HepG2 (cell line): ENCODE measurements at regions not wholly inside any gene's neighbourhood (a gene's known extent, or its start where the extent isn't known, plus 50 kb on each side); places are given as distances from the start of the nearest gene placed in this dataset.

Experiments used
- ATAC-seq: fragments of 200-7000 bp; cut with Tn5 transposase; 3 replicates; pipeline ENCODE4 v1.9.1; 2020; ENCODE audit warnings: mild to moderate bottlenecking, moderate library complexity
- BruUV-seq: library from RNA; stranded (reverse); fragments of 400-500 nt; replicated peaks from 2 replicates; lab custom pipeline; 2021; lab: Mats Ljungman, UMichigan
- CTCF ChIA-PET: fragments of 300-600 bp; formaldehyde crosslinking; extraction: SDS; loops from one replicate; lab custom pipeline; 2021; ENCODE audit warnings: low total read pairs, inconsistent platforms, low intra/inter-chr PET ratio; lab: Yijun Ruan, JAX
- POLR2A ChIA-PET: fragments of 350-600 bp; sonication (Branson Sonifier 250); formaldehyde crosslinking; loops from one replicate; lab custom pipeline; 2020; ENCODE audit warnings: antibody characterized with exemption, inconsistent platforms; lab: Yijun Ruan, JAX
- DNase-seq: peaks from one replicate; pipeline ENCODE4 v3.0.0-alpha.2; 2015; ENCODE audit warnings: low spot score
- FAIRE-seq: peaks from 3 replicates; lab custom pipeline; 2011; peaks lifted over from hg19 to GRCh38; lab: Jason Lieb, UNC
- H2AFZ ChIP-seq: one replicate; pipeline ENCODE4 v1.6.1; 2011; ENCODE audit warnings: low read length, inconsistent platforms
- H3K27ac ChIP-seq: fragments of 300-600 bp; 3 replicates; pipeline ENCODE4 v1.8.0; 2011; ENCODE audit warnings: mixed run types, mild to moderate bottlenecking, mixed read lengths, low read length, inconsistent platforms; ENCODE audit not compliant: insufficient read depth; ENCODE audit errors: extremely low read length
- H3K27me3 ChIP-seq, 2 experiments: fragments of 200-600 bp in 1 of 2; 2 replicates in 1 of 2; 3 replicates in 1 of 2; pipeline versions ENCODE4 v1.6.0 to v1.8.0; 2011; ENCODE audit warnings: low read length in 2 of 2, mild to moderate bottlenecking in 2 of 2, moderate library complexity in 2 of 2, inconsistent platforms in 1 of 2; ENCODE audit not compliant: insufficient read depth in 2 of 2, control insufficient read depth in 1 of 2
- H3K36me3 ChIP-seq, 2 experiments: fragments of 200-600 bp in 1 of 2; replicated peaks in 1 of 2; 2 replicates in 1 of 2; 3 replicates in 1 of 2; pipeline versions ENCODE4 v1.5.1 to v1.8.0; 2011; ENCODE audit warnings: low read length in 2 of 2, inconsistent platforms in 1 of 2; ENCODE audit not compliant: insufficient read depth in 2 of 2, control insufficient read depth in 1 of 2
- H3K4me1 ChIP-seq: 2 replicates; pipeline ENCODE4 v1.5.1; 2012; ENCODE audit warnings: low read length, inconsistent platforms; ENCODE audit not compliant: insufficient read depth
- H3K4me2 ChIP-seq: 2 replicates; pipeline ENCODE4 v1.6.0; 2011; ENCODE audit warnings: low read depth, low read length, inconsistent platforms
- H3K4me3 ChIP-seq, 3 experiments: fragments of 200-600 bp in 1 of 3; sonication (generic), shearing (Covaris generic) in 1 of 3; replicated peaks in 1 of 3; 2 replicates each; pipeline ENCODE4 v1.5.1; 2011 to 2016; ENCODE audit warnings: low read length in 3 of 3, inconsistent platforms in 2 of 3, low read depth in 2 of 3, mild to moderate bottlenecking in 2 of 3, control low read depth in 1 of 3, mixed read lengths in 1 of 3; ENCODE audit not compliant: insufficient read depth in 1 of 3
- H3K79me2 ChIP-seq: one replicate; pipeline ENCODE4 v1.6.1; 2011; ENCODE audit warnings: low read length, inconsistent platforms; ENCODE audit not compliant: insufficient read depth
- H3K9ac ChIP-seq: 2 replicates; pipeline ENCODE4 v1.6.0; 2011; ENCODE audit warnings: mild to moderate bottlenecking, low read depth, low read length, inconsistent platforms; ENCODE audit not compliant: insufficient read depth
- H3K9me3 ChIP-seq: 2 replicates; pipeline ENCODE4 v1.5.1; 2012; ENCODE audit warnings: mild to moderate bottlenecking, low read length
- H4K20me1 ChIP-seq: 2 replicates; pipeline ENCODE4 v1.6.0; 2011; ENCODE audit warnings: inconsistent platforms, mild to moderate bottlenecking, low read length, moderate library complexity; ENCODE audit not compliant: insufficient read depth
- CBFB ChIP-seq: sonication (generic); formaldehyde crosslinking; IDR thresholded peaks from 2 replicates; pipeline ENCODE4 v1.4.0; 2020; ENCODE audit warnings: missing genetic modification reagents
- KDM2A ChIP-seq: sonication (generic); formaldehyde crosslinking; IDR thresholded peaks from 2 replicates; pipeline ENCODE4 v1.4.0; 2020; ENCODE audit warnings: low read depth, missing genetic modification reagents, borderline replicate concordance
- TEAD2 ChIP-seq: sonication (generic); formaldehyde crosslinking; IDR thresholded peaks from 2 replicates; pipeline ENCODE4 v1.9.0; 2021; ENCODE audit warnings: missing genetic modification reagents
- ZFYVE20 ChIP-seq: sonication (generic); formaldehyde crosslinking; IDR thresholded peaks from 2 replicates; pipeline ENCODE4 v1.8.0; 2023; ENCODE audit warnings: low read depth, mild to moderate bottlenecking, moderate library complexity, missing genetic modification reagents, borderline replicate concordance
- ZNF180 ChIP-seq: sonication (generic); formaldehyde crosslinking; IDR thresholded peaks from 2 replicates; pipeline ENCODE4 v1.4.0; 2020; ENCODE audit warnings: low read depth, missing genetic modification reagents, borderline replicate concordance
- ZNF337 ChIP-seq: sonication (generic); formaldehyde crosslinking; IDR thresholded peaks from 2 replicates; pipeline ENCODE4 v1.5.1; 2020; ENCODE audit warnings: missing genetic modification reagents, low read depth, mild to moderate bottlenecking, borderline replicate concordance
- WGBS: methylation state at CpG from one replicate; pipeline ENCODE4 v1.1.6; 2017; ENCODE audit warnings: low lambda C conversion rate; 5-methylcytosine and 5-hydroxymethylcytosine counted together
- in situ Hi-C: cut with HindIII; loops from 2 replicates; pipeline ENCODE4 v1.10.0; 2017; ENCODE audit warnings: low pct_unique_long_range_greater_than_20kb; ENCODE audit not compliant: extremely low pct_ligation_motif_present
- intact Hi-C: fragments of 100-400 bp; cut with micrococcal nuclease; formaldehyde crosslinking; loops from one replicate; pipeline ENCODE4 v1.10.0; 2022; ENCODE audit not compliant: unreplicated experiment
- TF ChIP-seq, protein P1 (sequence below): IDR thresholded peaks from 2 replicates; pipeline ENCODE4 v1.6.1; 2016; ENCODE audit warnings: control low read depth
- TF ChIP-seq, protein P2 (sequence below): sonication (generic); formaldehyde crosslinking; IDR thresholded peaks from 2 replicates; pipeline ENCODE4 v1.5.0; 2020; ENCODE audit warnings: missing genetic modification reagents, mild to moderate bottlenecking, borderline replicate concordance
- TF ChIP-seq, protein P3 (sequence below): sonication (generic); formaldehyde crosslinking; IDR thresholded peaks from 2 replicates; pipeline ENCODE4 v1.4.0; 2020; ENCODE audit warnings: missing genetic modification reagents
- TF ChIP-seq, protein P4 (sequence below): sonication (generic); formaldehyde crosslinking; IDR thresholded peaks from 2 replicates; pipeline ENCODE4 v1.5.0; 2020; ENCODE audit warnings: mild to moderate bottlenecking, missing genetic modification reagents

DNA sequence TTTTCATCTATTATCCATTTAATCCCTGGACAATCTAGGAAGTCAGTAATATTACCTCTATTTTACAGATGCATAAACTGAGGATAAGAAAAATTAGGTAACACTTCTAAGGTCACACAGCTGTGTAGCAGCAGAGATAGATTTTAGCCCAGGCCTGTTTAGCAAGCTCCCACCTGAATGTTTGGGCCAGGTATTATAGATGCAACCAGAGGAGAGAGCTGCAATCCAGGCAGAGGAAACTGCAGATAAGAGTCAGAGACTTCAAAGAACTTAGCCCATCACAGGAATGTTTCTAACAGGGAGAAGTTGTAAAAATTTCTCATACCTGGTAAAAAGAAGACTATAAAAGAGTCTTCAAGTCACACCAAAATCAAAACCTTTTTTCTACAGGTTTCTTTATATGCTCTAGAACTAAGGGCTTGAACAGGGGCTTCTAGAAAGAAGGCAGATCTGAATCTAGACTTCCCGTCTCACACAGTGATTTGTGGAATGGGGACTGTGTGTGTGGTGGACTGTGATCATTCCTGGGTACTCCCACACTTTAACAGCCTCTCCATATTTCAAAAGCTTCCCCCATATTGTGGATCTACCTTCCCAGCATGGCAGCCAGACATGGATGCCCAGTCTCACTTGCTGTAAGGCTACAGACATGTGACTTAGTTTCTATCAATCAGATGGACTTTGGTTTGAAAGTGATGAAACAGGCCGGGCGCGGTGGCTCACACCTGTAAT lies 128.7 kb downstream of the TLR5 start:
- no peak for DNase-seq
- ChIA-PET CTCF (no interaction called here), POLR2A (no interaction called here)
- 72% methylated on average over 4 of the region's 4 CpGs for WGBS
- intact Hi-C loops: no loop called here
- no peak for FAIRE-seq
- Histone ChIP-seq H4K20me1 (no peaks in the 10 kb centered on the region), H3K4me2 (no peak overlapping the region), H3K4me3 (no peak overlapping the region), H3K9ac (no peak overlapping the region), H3K27ac (no peak overlapping the region), H3K79me2 (no peaks in the 10 kb centered on the region), H3K36me3 (no peaks in the 10 kb centered on the region), H3K9me3 (no peaks in the 10 kb centered on the region), H3K27me3 (peaks cover 0 to 5% of the 10 kb centered on the region in 2 experiments; a peak in 2 of 5 replicates), H3K4me1 (peaks cover 29% of the 10 kb centered on the region), H2AFZ (no peak overlapping the region)
- in situ Hi-C loops: no loop called here
- no peak for ATAC-seq
- TF ChIP-seq, protein P1, sequence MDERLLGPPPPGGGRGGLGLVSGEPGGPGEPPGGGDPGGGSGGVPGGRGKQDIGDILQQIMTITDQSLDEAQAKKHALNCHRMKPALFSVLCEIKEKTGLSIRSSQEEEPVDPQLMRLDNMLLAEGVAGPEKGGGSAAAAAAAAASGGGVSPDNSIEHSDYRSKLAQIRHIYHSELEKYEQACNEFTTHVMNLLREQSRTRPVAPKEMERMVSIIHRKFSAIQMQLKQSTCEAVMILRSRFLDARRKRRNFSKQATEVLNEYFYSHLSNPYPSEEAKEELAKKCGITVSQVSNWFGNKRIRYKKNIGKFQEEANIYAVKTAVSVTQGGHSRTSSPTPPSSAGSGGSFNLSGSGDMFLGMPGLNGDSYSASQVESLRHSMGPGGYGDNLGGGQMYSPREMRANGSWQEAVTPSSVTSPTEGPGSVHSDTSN: no peak
- no peak for TF ChIP-seq ZNF180 (CRISPR knock-in tag)
- TF ChIP-seq, protein P2, sequence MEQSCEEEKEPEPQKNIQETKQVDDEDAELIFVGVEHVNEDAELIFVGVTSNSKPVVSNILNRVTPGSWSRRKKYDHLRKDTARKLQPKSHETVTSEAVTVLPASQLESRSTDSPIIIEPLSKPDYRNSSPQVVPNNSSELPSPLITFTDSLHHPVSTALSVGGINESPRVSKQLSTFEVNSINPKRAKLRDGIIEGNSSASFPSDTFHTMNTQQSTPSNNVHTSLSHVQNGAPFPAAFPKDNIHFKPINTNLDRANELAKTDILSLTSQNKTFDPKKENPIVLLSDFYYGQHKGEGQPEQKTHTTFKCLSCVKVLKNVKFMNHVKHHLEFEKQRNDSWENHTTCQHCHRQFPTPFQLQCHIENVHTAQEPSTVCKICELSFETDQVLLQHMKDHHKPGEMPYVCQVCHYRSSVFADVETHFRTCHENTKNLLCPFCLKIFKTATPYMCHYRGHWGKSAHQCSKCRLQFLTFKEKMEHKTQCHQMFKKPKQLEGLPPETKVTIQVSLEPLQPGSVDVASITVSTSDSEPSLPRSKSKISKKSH (CRISPR knock-in tag): no peak
- no peak for TF ChIP-seq ZFYVE20 (CRISPR knock-in tag)
- no TSS peak for BruUV-seq

DNA sequence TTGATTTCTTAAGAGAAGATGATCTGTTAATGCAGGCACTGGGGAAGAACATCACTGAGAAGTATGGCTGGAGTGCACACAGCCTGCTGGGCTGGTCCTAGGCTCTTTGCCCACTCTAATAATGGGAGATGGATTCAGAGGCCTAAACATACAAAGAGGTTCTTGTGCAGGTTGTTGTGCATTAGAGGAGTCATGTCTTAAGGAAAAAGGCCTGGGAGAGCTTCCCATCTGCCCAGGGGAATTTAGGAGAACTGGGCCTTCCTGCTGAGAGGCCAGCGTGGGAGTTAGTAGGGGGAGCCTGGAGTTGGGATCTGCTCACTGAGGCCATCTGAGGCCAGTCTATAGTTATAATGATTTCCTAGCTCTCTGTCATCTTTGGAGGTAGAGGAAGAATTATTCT lies 126.7 kb downstream of the TLR5 start:
- in situ Hi-C loops: no loop called here
- BruUV-seq: no TSS peak
- 60% methylated on average over 1 of the region's 1 CpG for WGBS
- TF ChIP-seq CBFB (no peak), TEAD2 (CRISPR knock-in tag) (no peak), KDM2A (no peak), ZNF337 (CRISPR knock-in tag) (no peak)
- TF ChIP-seq, protein P3, sequence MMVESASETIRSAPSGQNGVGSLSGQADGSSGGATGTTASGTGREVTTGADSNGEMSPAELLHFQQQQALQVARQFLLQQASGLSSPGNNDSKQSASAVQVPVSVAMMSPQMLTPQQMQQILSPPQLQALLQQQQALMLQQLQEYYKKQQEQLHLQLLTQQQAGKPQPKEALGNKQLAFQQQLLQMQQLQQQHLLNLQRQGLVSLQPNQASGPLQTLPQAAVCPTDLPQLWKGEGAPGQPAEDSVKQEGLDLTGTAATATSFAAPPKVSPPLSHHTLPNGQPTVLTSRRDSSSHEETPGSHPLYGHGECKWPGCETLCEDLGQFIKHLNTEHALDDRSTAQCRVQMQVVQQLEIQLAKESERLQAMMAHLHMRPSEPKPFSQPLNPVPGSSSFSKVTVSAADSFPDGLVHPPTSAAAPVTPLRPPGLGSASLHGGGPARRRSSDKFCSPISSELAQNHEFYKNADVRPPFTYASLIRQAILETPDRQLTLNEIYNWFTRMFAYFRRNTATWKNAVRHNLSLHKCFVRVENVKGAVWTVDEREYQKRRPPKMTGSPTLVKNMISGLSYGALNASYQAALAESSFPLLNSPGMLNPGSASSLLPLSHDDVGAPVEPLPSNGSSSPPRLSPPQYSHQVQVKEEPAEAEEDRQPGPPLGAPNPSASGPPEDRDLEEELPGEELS (CRISPR knock-in tag): no peak
- TF ChIP-seq, protein P4, sequence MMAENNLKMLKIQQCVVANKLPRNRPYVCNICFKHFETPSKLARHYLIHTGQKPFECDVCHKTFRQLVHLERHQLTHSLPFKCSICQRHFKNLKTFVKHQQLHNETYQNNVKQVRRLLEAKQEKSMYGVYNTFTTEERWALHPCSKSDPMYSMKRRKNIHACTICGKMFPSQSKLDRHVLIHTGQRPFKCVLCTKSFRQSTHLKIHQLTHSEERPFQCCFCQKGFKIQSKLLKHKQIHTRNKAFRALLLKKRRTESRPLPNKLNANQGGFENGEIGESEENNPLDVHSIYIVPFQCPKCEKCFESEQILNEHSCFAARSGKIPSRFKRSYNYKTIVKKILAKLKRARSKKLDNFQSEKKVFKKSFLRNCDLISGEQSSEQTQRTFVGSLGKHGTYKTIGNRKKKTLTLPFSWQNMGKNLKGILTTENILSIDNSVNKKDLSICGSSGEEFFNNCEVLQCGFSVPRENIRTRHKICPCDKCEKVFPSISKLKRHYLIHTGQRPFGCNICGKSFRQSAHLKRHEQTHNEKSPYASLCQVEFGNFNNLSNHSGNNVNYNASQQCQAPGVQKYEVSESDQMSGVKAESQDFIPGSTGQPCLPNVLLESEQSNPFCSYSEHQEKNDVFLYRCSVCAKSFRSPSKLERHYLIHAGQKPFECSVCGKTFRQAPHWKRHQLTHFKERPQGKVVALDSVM (CRISPR knock-in tag): no peak

More for the DNA sequence above, 126.7 kb downstream of the TLR5 start:
- ChIA-PET POLR2A (no interaction called here), CTCF (no interaction called here)
- H3K9ac ChIP-seq: no peak overlapping the region
- no peaks in the 10 kb centered on the region for H3K9me3 ChIP-seq
- intact Hi-C loops: no loop called here
- ATAC-seq: peak; percentile 28
- peaks cover 0 to 8% of the 10 kb centered on the region in 2 experiments; a peak in 2 of 5 replicates for H3K27me3 ChIP-seq
- no peaks in the 10 kb centered on the region for H4K20me1 ChIP-seq
- peaks cover 8% of the 10 kb centered on the region for H3K4me1 ChIP-seq
- no peak overlapping the region for H3K27ac ChIP-seq
- no peaks in the 10 kb centered on the region for H3K36me3 ChIP-seq
- H3K4me2 ChIP-seq: no peak overlapping the region
- H3K79me2 ChIP-seq: no peaks in the 10 kb centered on the region
- FAIRE-seq: no peak
- no peak overlapping the region for H2AFZ ChIP-seq
- DNase-seq: no peak
- no peak overlapping the region for H3K4me3 ChIP-seq
